Mesendoderm (in vitro differentiated cells): ENCODE measurements at regions not wholly inside any gene's neighbourhood (a gene's known extent, or its start where the extent isn't known, plus 50 kb on each side); places are given as distances from the start of the nearest gene placed in this dataset.
A peak's percentile ranks its signal among the peaks of the same experiment; 100 is the strongest.

Experiments
- DNase-seq: peaks from one replicate; pipeline ENCODE4 v3.0.0; 2013
- H2AK5ac ChIP-seq: 2 replicates; pipeline ENCODE4 v1.6.1; 2013; ENCODE audit warnings: low read length, inconsistent platforms
- H2BK120ac ChIP-seq: 2 replicates; pipeline ENCODE4 v1.6.1; 2013; ENCODE audit warnings: low read depth, mild to moderate bottlenecking, low read length, moderate library complexity, mixed read lengths
- H2BK15ac ChIP-seq: replicated peaks from 2 replicates; pipeline ENCODE4 v1.6.1; 2013; ENCODE audit warnings: low read depth, mild to moderate bottlenecking, moderate library complexity
- H2BK5ac ChIP-seq: 2 replicates; pipeline ENCODE4 v1.6.1; 2013; ENCODE audit warnings: low read length, inconsistent platforms
- H3K18ac ChIP-seq: 2 replicates; pipeline ENCODE4 v1.6.1; 2013; ENCODE audit warnings: mild to moderate bottlenecking, low read length, mixed read lengths
- H3K23ac ChIP-seq: one replicate; pipeline ENCODE4 v1.6.1; 2013; ENCODE audit warnings: low read length
- H3K27ac ChIP-seq: 2 replicates; pipeline ENCODE4 v1.5.1; 2013; ENCODE audit warnings: low read depth, mild to moderate bottlenecking, inconsistent platforms, low read length, moderate library complexity
- H3K27me3 ChIP-seq: 2 replicates; pipeline ENCODE4 v1.6.1; 2013; ENCODE audit warnings: low read length, control low read depth, mild to moderate bottlenecking, inconsistent platforms; ENCODE audit not compliant: insufficient read depth, poor library complexity
- H3K36me3 ChIP-seq: 2 replicates; pipeline ENCODE4 v1.6.1; 2013; ENCODE audit warnings: low read length, inconsistent platforms; ENCODE audit not compliant: control insufficient read depth, insufficient read depth
- H3K4ac ChIP-seq: one replicate; pipeline ENCODE4 v1.6.1; 2013; ENCODE audit warnings: low read depth, mild to moderate bottlenecking, low read length, moderate library complexity
- H3K4me1 ChIP-seq: 2 replicates; pipeline ENCODE4 v1.6.1; 2013; ENCODE audit warnings: low read depth, low read length, inconsistent platforms; ENCODE audit not compliant: control insufficient read depth
- H3K4me2 ChIP-seq: 2 replicates; pipeline ENCODE4 v1.6.1; 2013; ENCODE audit warnings: low read length
- H3K4me3 ChIP-seq: 2 replicates; pipeline ENCODE4 v1.5.1; 2013; ENCODE audit warnings: mild to moderate bottlenecking, low read length
- H3K56ac ChIP-seq: one replicate; pipeline ENCODE4 v1.6.1; 2013; ENCODE audit warnings: low read length
- H3K79me1 ChIP-seq: 2 replicates; pipeline ENCODE4 v1.6.1; 2013; ENCODE audit warnings: low read length, inconsistent platforms
- H3K79me2 ChIP-seq: 2 replicates; pipeline ENCODE4 v1.6.1; 2013; ENCODE audit warnings: mild to moderate bottlenecking, low read length; ENCODE audit not compliant: control insufficient read depth, insufficient read depth
- H3K9ac ChIP-seq: 2 replicates; pipeline ENCODE4 v1.6.1; 2013; ENCODE audit warnings: low read length, inconsistent platforms
- H4K5ac ChIP-seq: one replicate; pipeline ENCODE4 v1.6.1; 2013; ENCODE audit warnings: low read length
- H4K8ac ChIP-seq: one replicate; pipeline ENCODE4 v1.6.1; 2013; ENCODE audit warnings: low read depth, mild to moderate bottlenecking, control low read depth, low read length, moderate library complexity
- WGBS: extraction: QIAGEN DNeasy Blood & Tissue Kit; methylation state at CpG from one replicate; pipeline ENCODE4 v1.1.7; 2013; ENCODE audit warnings: low lambda C conversion rate, missing lambda C conversion rate; ENCODE audit not compliant: insufficient coverage; ENCODE audit errors: extremely low coverage; 5-methylcytosine and 5-hydroxymethylcytosine counted together

GRCh38 chr2:5077479-5078089 is 614.6 kb upstream of the SOX11 start:
- no peak overlapping the region for H2BK120ac ChIP-seq
- no peak overlapping the region for H3K9ac ChIP-seq
- H3K56ac ChIP-seq = no peak overlapping the region
- no peaks in the 10 kb centered on the region for H3K36me3 ChIP-seq
- H3K27me3 ChIP-seq = no peaks in the 10 kb centered on the region
- H2BK15ac ChIP-seq = no peak overlapping the region
- peak overlapping the region; percentile 70 for H3K4ac ChIP-seq
- no peak overlapping the region for H4K8ac ChIP-seq
- no peaks in the 10 kb centered on the region for H3K79me1 ChIP-seq
- H3K79me2 ChIP-seq = no peaks in the 10 kb centered on the region
- no peak overlapping the region for H4K5ac ChIP-seq
- H3K4me3 ChIP-seq = no peak overlapping the region
- H2BK5ac ChIP-seq = no peak overlapping the region
- peak overlapping the region; percentile 31 for H3K27ac ChIP-seq
- H3K4me1 ChIP-seq = peaks cover 5% of the 10 kb centered on the region
- DNase-seq = peak; percentile 90
- no CpG with 5 or more reads among the region's 4 CpGs for WGBS
- no peak overlapping the region for H3K4me2 ChIP-seq
- no peak overlapping the region for H2AK5ac ChIP-seq
- H3K23ac ChIP-seq = no peak overlapping the region
- no peak overlapping the region for H3K18ac ChIP-seq

- H4K8ac ChIP-seq = no peak overlapping the region
- DNase-seq = no peak
- H3K4ac ChIP-seq = no peak overlapping the region
- H3K79me2 ChIP-seq = no peaks in the 10 kb centered on the region
- no peak overlapping the region for H3K23ac ChIP-seq
- H2BK15ac ChIP-seq = no peak overlapping the region
- no peak overlapping the region for H3K4me3 ChIP-seq
- no peaks in the 10 kb centered on the region for H3K4me1 ChIP-seq
- no peak overlapping the region for H3K4me2 ChIP-seq
- H3K79me1 ChIP-seq = no peaks in the 10 kb centered on the region
- H2BK120ac ChIP-seq = no peak overlapping the region
- H2AK5ac ChIP-seq = no peak overlapping the region
- no peaks in the 10 kb centered on the region for H3K27me3 ChIP-seq
- no peaks in the 10 kb centered on the region for H3K36me3 ChIP-seq
- no peak overlapping the region for H3K18ac ChIP-seq
- WGBS = no CpG with 5 or more reads among the region's 3 CpGs
- no peak overlapping the region for H3K9ac ChIP-seq
- H4K5ac ChIP-seq = no peak overlapping the region
- no peak overlapping the region for H2BK5ac ChIP-seq
- no peak overlapping the region for H3K27ac ChIP-seq
- H3K56ac ChIP-seq = no peak overlapping the region
Observed at GRCh38 chr2:5083402-5083801, 608.8 kb upstream of the SOX11 start.

DNA sequence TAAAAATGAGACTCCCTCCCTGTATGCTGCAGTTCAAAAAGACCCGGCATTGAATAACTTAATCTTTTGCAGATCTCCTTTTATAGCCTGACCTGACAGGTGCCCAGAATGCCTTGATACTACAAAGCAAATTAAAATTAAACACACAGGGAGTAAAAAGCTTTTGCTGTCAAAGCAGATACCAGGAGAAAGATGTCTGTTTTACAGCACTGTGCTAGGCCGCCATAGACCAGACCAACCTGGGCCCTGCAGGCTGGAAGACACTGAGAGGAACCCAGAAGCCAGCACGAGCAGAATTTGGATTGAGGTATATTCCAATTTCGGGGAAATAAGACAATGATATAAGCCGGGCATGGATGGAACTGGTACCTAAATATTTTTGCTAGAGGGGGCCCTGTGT is 602.8 kb upstream of the SOX11 start:
- Histone ChIP-seq H3K27me3 (no peaks in the 10 kb centered on the region), H3K56ac (no peak overlapping the region), H3K4me3 (no peak overlapping the region), H2BK120ac (no peak overlapping the region), H3K4me2 (no peak overlapping the region), H2AK5ac (no peak overlapping the region), H3K79me2 (no peaks in the 10 kb centered on the region), H3K79me1 (no peaks in the 10 kb centered on the region), H3K27ac (no peak overlapping the region), H3K18ac (no peak overlapping the region), H3K9ac (no peak overlapping the region), H3K36me3 (no peaks in the 10 kb centered on the region), H2BK5ac (no peak overlapping the region), H3K23ac (no peak overlapping the region), H3K4me1 (no peaks in the 10 kb centered on the region), H4K8ac (no peak overlapping the region), H4K5ac (no peak overlapping the region), H2BK15ac (no peak overlapping the region), H3K4ac (no peak overlapping the region)
- DNase-seq = no peak
- WGBS = no CpG with 5 or more reads among the region's 5 CpGs

- H3K4ac ChIP-seq = no peak overlapping the region
- no peaks in the 10 kb centered on the region for H3K4me1 ChIP-seq
- H3K9ac ChIP-seq = no peak overlapping the region
- H2BK5ac ChIP-seq = no peak overlapping the region
- no peak overlapping the region for H4K5ac ChIP-seq
- H3K18ac ChIP-seq = no peak overlapping the region
- H3K27ac ChIP-seq = no peak overlapping the region
- no peak overlapping the region for H3K4me2 ChIP-seq
- no peaks in the 10 kb centered on the region for H3K27me3 ChIP-seq
- no peak overlapping the region for H3K23ac ChIP-seq
- H4K8ac ChIP-seq = no peak overlapping the region
- H2BK15ac ChIP-seq = no peak overlapping the region
- no peak overlapping the region for H2AK5ac ChIP-seq
- no peak for DNase-seq
- H3K4me3 ChIP-seq = no peak overlapping the region
- H3K79me1 ChIP-seq = no peaks in the 10 kb centered on the region
- H3K56ac ChIP-seq = no peak overlapping the region
- no peak overlapping the region for H2BK120ac ChIP-seq
- no peaks in the 10 kb centered on the region for H3K79me2 ChIP-seq
- no peaks in the 10 kb centered on the region for H3K36me3 ChIP-seq
Observed at GRCh38 chr2:5093056-5093455, 599.1 kb upstream of the SOX11 start.

DNA sequence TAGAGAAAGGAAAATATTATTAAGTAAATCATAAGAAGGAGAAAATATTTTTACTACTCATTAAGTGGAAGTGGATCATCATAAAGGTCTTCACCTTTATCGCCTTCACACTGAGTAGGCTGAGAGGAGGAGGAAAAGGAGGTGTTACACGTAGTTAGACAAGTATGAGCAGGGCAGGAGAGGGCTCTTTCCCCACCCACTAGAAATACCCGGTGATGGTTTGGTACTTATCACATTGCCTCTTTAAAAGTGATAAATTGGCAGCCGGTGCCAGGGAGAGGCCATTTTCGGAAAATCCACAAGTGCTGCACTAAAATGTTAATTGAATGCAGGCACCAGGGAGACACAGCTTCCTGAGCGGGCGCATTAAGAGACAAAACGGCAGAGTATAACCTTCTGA is 598.7 kb upstream of the SOX11 start:
- Histone ChIP-seq H3K4ac (no peak overlapping the region), H3K79me2 (no peaks in the 10 kb centered on the region), H3K56ac (no peak overlapping the region), H3K27ac (no peak overlapping the region), H2BK120ac (no peak overlapping the region), H4K5ac (no peak overlapping the region), H3K18ac (no peak overlapping the region), H2BK5ac (no peak overlapping the region), H3K27me3 (no peaks in the 10 kb centered on the region), H3K4me3 (no peak overlapping the region), H4K8ac (no peak overlapping the region), H3K23ac (no peak overlapping the region), H2AK5ac (no peak overlapping the region), H2BK15ac (no peak overlapping the region), H3K4me2 (no peak overlapping the region), H3K36me3 (no peaks in the 10 kb centered on the region), H3K4me1 (no peaks in the 10 kb centered on the region), H3K9ac (no peak overlapping the region), H3K79me1 (no peaks in the 10 kb centered on the region)
- no CpG with 5 or more reads among the region's 8 CpGs for WGBS
- no peak for DNase-seq

GRCh38 chr2:5094192-5094591 is 598.0 kb upstream of the SOX11 start:
- no peaks in the 10 kb centered on the region for H3K27me3 ChIP-seq
- no peak overlapping the region for H4K5ac ChIP-seq
- no peak overlapping the region for H2AK5ac ChIP-seq
- no peak overlapping the region for H3K4me2 ChIP-seq
- no peaks in the 10 kb centered on the region for H3K4me1 ChIP-seq
- no peak overlapping the region for H3K4me3 ChIP-seq
- H3K9ac ChIP-seq = no peak overlapping the region
- H3K18ac ChIP-seq = no peak overlapping the region
- no peak overlapping the region for H2BK120ac ChIP-seq
- no CpG with 5 or more reads among the region's 5 CpGs for WGBS
- no peaks in the 10 kb centered on the region for H3K79me1 ChIP-seq
- H2BK5ac ChIP-seq = no peak overlapping the region
- DNase-seq = no peak
- H3K56ac ChIP-seq = no peak overlapping the region
- no peak overlapping the region for H3K23ac ChIP-seq
- no peak overlapping the region for H3K4ac ChIP-seq
- no peak overlapping the region for H4K8ac ChIP-seq
- no peak overlapping the region for H2BK15ac ChIP-seq
- H3K79me2 ChIP-seq = no peaks in the 10 kb centered on the region
- no peak overlapping the region for H3K27ac ChIP-seq
- H3K36me3 ChIP-seq = no peaks in the 10 kb centered on the region
